OCI-LY1 (cell line): ENCODE measurements at regions not wholly inside any gene's neighbourhood (a gene's known extent, or its start where the extent isn't known, plus 50 kb on each side); places are given as distances from the start of the nearest gene placed in this dataset.

Experiments used
- H2AFZ ChIP-seq: fragments of 200-600 bp; sonication (generic), shearing (Covaris generic); 2 replicates; pipeline ENCODE4 v1.6.0; 2014; ENCODE audit warnings: antibody characterized with exemption, mild to moderate bottlenecking, low read length
- H3F3A ChIP-seq: fragments of 200-600 bp; sonication (generic), shearing (Covaris generic); 2 replicates; pipeline ENCODE4 v1.6.0; 2014; ENCODE audit warnings: mild to moderate bottlenecking, antibody characterized with exemption, low read length, moderate library complexity; ENCODE audit not compliant: insufficient read depth
- H3K27ac ChIP-seq: fragments of 200-600 bp; sonication (generic); 2 replicates; pipeline ENCODE4 v1.5.1; 2014; ENCODE audit warnings: low read length, mixed run types, mild to moderate bottlenecking, low read depth; ENCODE audit not compliant: poor library complexity, severe bottlenecking
- H3K27me3 ChIP-seq: fragments of 200-600 bp; sonication (generic); 2 replicates; pipeline ENCODE4 v1.6.0; 2014; ENCODE audit warnings: antibody characterized with exemption, mild to moderate bottlenecking, low read length, moderate library complexity; ENCODE audit not compliant: insufficient read depth
- H3K36me3 ChIP-seq: fragments of 200-600 bp; sonication (generic); 2 replicates; pipeline ENCODE4 v1.6.1; 2014; ENCODE audit warnings: mild to moderate bottlenecking, antibody characterized with exemption, low read length, moderate library complexity, mixed read lengths; ENCODE audit not compliant: insufficient read depth
- H3K4me1 ChIP-seq: fragments of 200-600 bp; sonication (generic); 2 replicates; pipeline ENCODE4 v1.5.1; 2014; ENCODE audit warnings: mild to moderate bottlenecking, low read length, moderate library complexity; ENCODE audit not compliant: insufficient read depth, severe bottlenecking
- H3K4me2 ChIP-seq: fragments of 200-600 bp; sonication (generic), shearing (Covaris generic); 2 replicates; pipeline ENCODE4 v1.6.1; 2014; ENCODE audit warnings: low read length
- H3K4me3 ChIP-seq: fragments of 200-600 bp; sonication (generic); 2 replicates; pipeline ENCODE4 v1.5.1; 2014; ENCODE audit warnings: low read length, low read depth, mild to moderate bottlenecking, mixed read lengths; ENCODE audit not compliant: poor library complexity, severe bottlenecking
- H3K79me2 ChIP-seq: fragments of 200-600 bp; shearing (Covaris generic); 2 replicates; pipeline ENCODE4 v1.6.1; 2016; ENCODE audit warnings: mixed run types, low read length, mixed read lengths; ENCODE audit not compliant: insufficient read depth
- H3K9ac ChIP-seq: fragments of 200-600 bp; sonication (generic), shearing (Covaris generic); 2 replicates; pipeline ENCODE4 v1.6.1; 2014; ENCODE audit warnings: mild to moderate bottlenecking, low read length, mixed read lengths
- H3K9me2 ChIP-seq: fragments of 200-600 bp; sonication (generic), shearing (Covaris generic); 2 replicates; pipeline ENCODE4 v1.6.1; 2014; ENCODE audit warnings: low read depth, mild to moderate bottlenecking, low read length, mixed read lengths
- H3K9me3 ChIP-seq: fragments of 200-600 bp; shearing (Covaris generic); 2 replicates; pipeline ENCODE4 v1.6.1; 2014; ENCODE audit warnings: low read length, mixed read lengths
- H4K20me1 ChIP-seq: fragments of 200-600 bp; sonication (generic), shearing (Covaris generic); 2 replicates; pipeline ENCODE4 v1.6.0; 2016; ENCODE audit warnings: mild to moderate bottlenecking, low read length; ENCODE audit not compliant: insufficient read depth
- CTCF ChIP-seq: fragments of 200-600 bp; sonication (generic), shearing (Covaris generic); IDR thresholded peaks from 2 replicates; pipeline ENCODE4 v1.5.1; 2017; ENCODE audit warnings: mild to moderate bottlenecking, antibody characterized with exemption, low read length, moderate library complexity, mixed read lengths
- EZH2 ChIP-seq: fragments of 200-600 bp; sonication (generic), shearing (Covaris generic); IDR thresholded peaks from 2 replicates; pipeline ENCODE4 v1.8.0; 2017; ENCODE audit warnings: borderline replicate concordance, mixed run types, mild to moderate bottlenecking, antibody characterized with exemption, low read length, moderate library complexity, mixed read lengths

GRCh38 chr2:145609951-145610350 is 1090.0 kb upstream of the ZEB2 start:
- H3K9ac ChIP-seq, result no peak overlapping the region
- no peaks in the 10 kb centered on the region for H3K27me3 ChIP-seq
- H3F3A ChIP-seq, result no peaks in the 10 kb centered on the region
- no peak overlapping the region for H3K4me2 ChIP-seq
- no peak overlapping the region for H2AFZ ChIP-seq
- no peaks in the 10 kb centered on the region for H3K79me2 ChIP-seq
- H3K4me1 ChIP-seq, result no peaks in the 10 kb centered on the region
- H3K27ac ChIP-seq, result no peak overlapping the region
- no peaks in the 10 kb centered on the region for H3K36me3 ChIP-seq
- H3K9me2 ChIP-seq, result no peaks in the 10 kb centered on the region
- H3K9me3 ChIP-seq, result no peaks in the 10 kb centered on the region
- TF ChIP-seq CTCF, result no peak
- no peak for TF ChIP-seq EZH2
- no peak overlapping the region for H3K4me3 ChIP-seq
- no peaks in the 10 kb centered on the region for H4K20me1 ChIP-seq

GRCh38 chr2:145601361-145601925 is 1081.5 kb upstream of the ZEB2 start:
- peaks cover 9% of the 10 kb centered on the region for H3K4me1 ChIP-seq
- H3K27me3 ChIP-seq, result no peaks in the 10 kb centered on the region
- no peaks in the 10 kb centered on the region for H3F3A ChIP-seq
- no peaks in the 10 kb centered on the region for H4K20me1 ChIP-seq
- no peak overlapping the region for H3K4me2 ChIP-seq
- H2AFZ ChIP-seq, result no peak overlapping the region
- H3K36me3 ChIP-seq, result no peaks in the 10 kb centered on the region
- TF ChIP-seq EZH2, result no peak
- TF ChIP-seq CTCF, result no peak
- no peak overlapping the region for H3K9ac ChIP-seq
- H3K27ac ChIP-seq, result no peak overlapping the region
- H3K9me3 ChIP-seq, result peaks cover 7% of the 10 kb centered on the region; the same call in 1 of the 2 replicates
- H3K79me2 ChIP-seq, result no peaks in the 10 kb centered on the region
- H3K9me2 ChIP-seq, result no peaks in the 10 kb centered on the region
- no peak overlapping the region for H3K4me3 ChIP-seq

DNA sequence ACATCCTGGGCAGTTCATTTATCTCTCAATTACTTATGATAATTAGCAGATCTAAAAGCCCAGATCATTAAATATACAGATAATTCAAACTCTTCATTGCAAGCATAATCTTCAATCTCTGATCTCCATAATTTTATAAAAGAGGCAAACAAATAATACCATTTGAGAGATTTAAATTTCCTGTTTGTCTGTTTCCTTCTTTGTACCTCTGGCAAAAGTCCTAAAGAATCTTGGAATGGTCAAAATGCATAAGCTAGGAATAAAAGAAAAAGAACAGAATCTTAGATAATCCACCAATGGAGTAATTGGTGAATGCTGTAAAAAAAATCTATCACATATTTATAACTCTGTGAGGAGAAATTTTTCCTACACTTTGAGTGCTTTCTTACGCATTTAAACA is 1080.9 kb upstream of the ZEB2 start:
- no peak overlapping the region for H2AFZ ChIP-seq
- no peak overlapping the region for H3K4me2 ChIP-seq
- no peak overlapping the region for H3K9ac ChIP-seq
- H3K27me3 ChIP-seq, result no peaks in the 10 kb centered on the region
- H3K79me2 ChIP-seq, result no peaks in the 10 kb centered on the region
- no peaks in the 10 kb centered on the region for H3K36me3 ChIP-seq
- no peak overlapping the region for H3K4me3 ChIP-seq
- H4K20me1 ChIP-seq, result no peaks in the 10 kb centered on the region
- H3K9me2 ChIP-seq, result no peaks in the 10 kb centered on the region
- H3K4me1 ChIP-seq, result peaks cover 15% of the 10 kb centered on the region
- H3F3A ChIP-seq, result no peaks in the 10 kb centered on the region
- no peak overlapping the region for H3K27ac ChIP-seq
- TF ChIP-seq EZH2 (no peak), CTCF (no peak)
- H3K9me3 ChIP-seq, result peaks cover 7% of the 10 kb centered on the region; the same call in 1 of the 2 replicates
